Caco-2 (cell line): ENCODE measurements at regions not wholly inside any gene's neighbourhood (a gene's known extent, or its start where the extent isn't known, plus 50 kb on each side); places are given as distances from the start of the nearest gene placed in this dataset.

Experiments used
- BruUV-seq: library from RNA; stranded (reverse); fragments of 400-500 nt; replicated peaks from 2 replicates; lab custom pipeline; 2021; lab: Mats Ljungman, UMichigan
- CTCF ChIA-PET: fragments of 300-600 bp; sonication (Branson Sonifier 250); formaldehyde crosslinking; loops from one replicate; lab custom pipeline; 2022; ENCODE audit warnings: antibody characterized with exemption; lab: Charles Lee
- POLR2A ChIA-PET: fragments of 300-600 bp; sonication (Branson Sonifier 250); formaldehyde crosslinking; loops from one replicate; lab custom pipeline; 2022; ENCODE audit warnings: antibody characterized with exemption; lab: Charles Lee
- DNase-seq, 2 experiments: peaks; one replicate each; pipeline versions ENCODE4 v3.0.0 to v3.0.0-alpha.2; 2020 to 2022
- H3K27me3 ChIP-seq: replicated peaks from 2 replicates; pipeline ENCODE4 v1.6.0; 2011; ENCODE audit warnings: low read length; ENCODE audit not compliant: control insufficient read depth, insufficient read depth
- H3K36me3 ChIP-seq: 2 replicates; pipeline ENCODE4 v1.5.1; 2011; ENCODE audit warnings: low read length; ENCODE audit not compliant: control insufficient read depth, insufficient read depth
- H3K4me1 ChIP-seq: fragments of 250-450 bp; sonication (Bioruptor Pico); 2 replicates; pipeline ENCODE4 v1.5.1; 2020; ENCODE audit warnings: mild to moderate bottlenecking
- H3K4me3 ChIP-seq: 2 replicates; pipeline ENCODE4 v1.5.1; 2011; ENCODE audit warnings: low read depth, mild to moderate bottlenecking, control low read depth, low read length
- H3K9me3 ChIP-seq: fragments of 250-450 bp; sonication (Bioruptor Pico); 2 replicates; pipeline ENCODE4 v1.5.1; 2020; ENCODE audit warnings: mild to moderate bottlenecking, moderate library complexity
- H3K27ac Mint-ChIP-seq: one replicate; pipeline ENCODE4 v1.8.0; 2022; ENCODE audit warnings: mixed read lengths; ENCODE audit not compliant: unreplicated experiment
- H3K27me3 Mint-ChIP-seq: one replicate; pipeline ENCODE4 v1.8.0; 2022; ENCODE audit warnings: mixed read lengths; ENCODE audit not compliant: insufficient read depth, unreplicated experiment
- H3K36me3 Mint-ChIP-seq: one replicate; pipeline ENCODE4 v1.8.0; 2022; ENCODE audit warnings: mild to moderate bottlenecking, mixed read lengths; ENCODE audit not compliant: insufficient read depth, unreplicated experiment
- H3K4me1 Mint-ChIP-seq: one replicate; pipeline ENCODE4 v1.8.0; 2022; ENCODE audit warnings: low read depth, mixed read lengths; ENCODE audit not compliant: unreplicated experiment
- H3K4me3 Mint-ChIP-seq: one replicate; pipeline ENCODE4 v1.8.0; 2022; ENCODE audit warnings: mild to moderate bottlenecking, moderate library complexity, mixed read lengths; ENCODE audit not compliant: unreplicated experiment
- H3K9me3 Mint-ChIP-seq: one replicate; pipeline ENCODE4 v1.8.0; 2022; ENCODE audit warnings: mixed read lengths; ENCODE audit not compliant: unreplicated experiment
- CTCF ChIP-seq, 2 experiments: fragments of 200-600 bp in 1 of 2; IDR thresholded peaks; 1 replicate in 1 of 2; 2 replicates in 1 of 2; pipeline versions ENCODE4 v1.5.1 to v1.8.0; 2011 to 2022; ENCODE audit warnings: antibody characterized with exemption in 1 of 2, control low read depth in 1 of 2, inconsistent platforms in 1 of 2, low read depth in 1 of 2, low read length in 1 of 2, mild to moderate bottlenecking in 1 of 2, moderate library complexity in 1 of 2; ENCODE audit not compliant: insufficient read depth in 1 of 2, severe bottlenecking in 1 of 2, unreplicated experiment in 1 of 2
- intact Hi-C: fragments of 100-400 bp; cut with micrococcal nuclease; formaldehyde crosslinking; loops from one replicate; pipeline ENCODE4 v1.10.0; 2022; ENCODE audit not compliant: unreplicated experiment

- Mint-ChIP-seq H3K4me1 (no peaks in the 10 kb centered on the region), H3K9me3 (no peaks in the 10 kb centered on the region), H3K27me3 (no peaks in the 10 kb centered on the region), H3K27ac (no peak overlapping the region), H3K36me3 (no peaks in the 10 kb centered on the region), H3K4me3 (no peak overlapping the region)
- Histone ChIP-seq H3K27me3 (no peaks in the 10 kb centered on the region), H3K4me3 (no peak overlapping the region), H3K4me1 (no peaks in the 10 kb centered on the region), H3K36me3 (no peaks in the 10 kb centered on the region), H3K9me3 (no peaks in the 10 kb centered on the region)
- no TSS peak for BruUV-seq
- no peak for TF ChIP-seq CTCF (IDR thresholded peaks at IDR 0.05; ENCODE audit: insufficient read depth in 1 of 2, low read depth in 1 of 2, low read length in 1 of 2, severe bottlenecking in 1 of 2, unreplicated experiment in 1 of 2)
- intact Hi-C loops = no loop called here
- POLR2A ChIA-PET = no interaction called here
- CTCF ChIA-PET = no interaction called here
- DNase-seq = no peak
Measured at GRCh38 chr9:91143162-91143561, 218.6 kb downstream of the AUH start.

- no peak overlapping the region for H3K27ac Mint-ChIP-seq
- Histone ChIP-seq H3K27me3 (no peaks in the 10 kb centered on the region), H3K9me3 (no peaks in the 10 kb centered on the region), H3K4me1 (no peaks in the 10 kb centered on the region), H3K36me3 (no peaks in the 10 kb centered on the region), H3K4me3 (no peak overlapping the region)
- H3K36me3 Mint-ChIP-seq = no peaks in the 10 kb centered on the region
- intact Hi-C loops = no loop called here
- DNase-seq = no peak
- CTCF ChIA-PET = no interaction called here
- TF ChIP-seq CTCF (IDR thresholded peaks at IDR 0.05; ENCODE audit: insufficient read depth in 1 of 2, low read depth in 1 of 2, low read length in 1 of 2, severe bottlenecking in 1 of 2, unreplicated experiment in 1 of 2) = no peak
- POLR2A ChIA-PET = no interaction called here
- H3K4me3 Mint-ChIP-seq = no peak overlapping the region
- H3K27me3 Mint-ChIP-seq = no peaks in the 10 kb centered on the region
- BruUV-seq = no TSS peak
- no peaks in the 10 kb centered on the region for H3K9me3 Mint-ChIP-seq
- H3K4me1 Mint-ChIP-seq = no peaks in the 10 kb centered on the region
Measured at GRCh38 chr9:91143642-91144041, 218.1 kb downstream of the AUH start.

- Mint-ChIP-seq H3K9me3 (no peaks in the 10 kb centered on the region), H3K27me3 (no peaks in the 10 kb centered on the region), H3K4me1 (no peaks in the 10 kb centered on the region), H3K27ac (no peak overlapping the region), H3K4me3 (no peak overlapping the region), H3K36me3 (no peaks in the 10 kb centered on the region)
- Histone ChIP-seq H3K4me3 (no peak overlapping the region), H3K9me3 (no peaks in the 10 kb centered on the region), H3K27me3 (no peaks in the 10 kb centered on the region), H3K4me1 (no peaks in the 10 kb centered on the region), H3K36me3 (no peaks in the 10 kb centered on the region)
- DNase-seq = no peak
- ChIA-PET CTCF (no interaction called here), POLR2A (no interaction called here)
- BruUV-seq = no TSS peak
- intact Hi-C loops = no loop called here
- TF ChIP-seq CTCF (IDR thresholded peaks at IDR 0.05; ENCODE audit: insufficient read depth in 1 of 2, low read depth in 1 of 2, low read length in 1 of 2, severe bottlenecking in 1 of 2, unreplicated experiment in 1 of 2) = no peak
Measured at GRCh38 chr9:91144769-91145168, 216.9 kb downstream of the AUH start.
